ENCODE measurements at regions not wholly inside any gene's neighbourhood (a gene's known extent, or its start where the extent isn't known, plus 50 kb on each side); places are given as distances from the start of the nearest gene placed in this dataset.

- Histone ChIP-seq H3K4me3 (ENCODE audit: low read length) (no peak overlapping the region), H3K4me1 (ENCODE audit: control insufficient read depth, insufficient read depth, low read length) (no peaks in the 10 kb centered on the region), H3K27ac (ENCODE audit: low read length) (no peak overlapping the region), H3K36me3 (ENCODE audit: control insufficient read depth, insufficient read depth, low read length) (no peaks in the 10 kb centered on the region), H3K9me3 (ENCODE audit: control insufficient read depth, insufficient read depth, low read length) (no peaks in the 10 kb centered on the region), H3K27me3 (ENCODE audit: control insufficient read depth, insufficient read depth, low read length) (no peaks in the 10 kb centered on the region)
- no CpG with 5 or more reads among the region's 1 CpG for WGBS (ENCODE audit: insufficient coverage, insufficient read length)
- DNase-seq (ENCODE audit: low read depth, low spot score), result no peak
These were observed 738.6 kb upstream of the ADGRB3 start for GRCh38 chr6:67896476-67896875.

DNA sequence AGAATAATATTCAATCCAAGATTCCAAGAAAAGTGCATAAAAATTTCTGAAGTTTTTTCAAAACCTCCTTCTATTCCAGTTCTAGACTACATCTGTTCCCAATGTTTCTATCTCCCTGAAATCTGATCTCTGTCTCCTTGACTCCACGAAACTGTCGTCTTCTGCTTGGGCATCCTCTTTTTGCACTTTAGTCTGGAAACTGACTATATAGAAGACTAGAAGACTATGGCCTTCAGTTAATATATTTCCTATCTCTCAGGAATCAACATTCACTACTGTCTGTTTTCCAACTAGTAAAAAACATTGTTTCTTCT lies 745.4 kb upstream of the ADGRB3 start:
- no CpG with 5 or more reads among the region's 2 CpGs for WGBS (ENCODE audit: insufficient coverage, insufficient read length)

DNA sequence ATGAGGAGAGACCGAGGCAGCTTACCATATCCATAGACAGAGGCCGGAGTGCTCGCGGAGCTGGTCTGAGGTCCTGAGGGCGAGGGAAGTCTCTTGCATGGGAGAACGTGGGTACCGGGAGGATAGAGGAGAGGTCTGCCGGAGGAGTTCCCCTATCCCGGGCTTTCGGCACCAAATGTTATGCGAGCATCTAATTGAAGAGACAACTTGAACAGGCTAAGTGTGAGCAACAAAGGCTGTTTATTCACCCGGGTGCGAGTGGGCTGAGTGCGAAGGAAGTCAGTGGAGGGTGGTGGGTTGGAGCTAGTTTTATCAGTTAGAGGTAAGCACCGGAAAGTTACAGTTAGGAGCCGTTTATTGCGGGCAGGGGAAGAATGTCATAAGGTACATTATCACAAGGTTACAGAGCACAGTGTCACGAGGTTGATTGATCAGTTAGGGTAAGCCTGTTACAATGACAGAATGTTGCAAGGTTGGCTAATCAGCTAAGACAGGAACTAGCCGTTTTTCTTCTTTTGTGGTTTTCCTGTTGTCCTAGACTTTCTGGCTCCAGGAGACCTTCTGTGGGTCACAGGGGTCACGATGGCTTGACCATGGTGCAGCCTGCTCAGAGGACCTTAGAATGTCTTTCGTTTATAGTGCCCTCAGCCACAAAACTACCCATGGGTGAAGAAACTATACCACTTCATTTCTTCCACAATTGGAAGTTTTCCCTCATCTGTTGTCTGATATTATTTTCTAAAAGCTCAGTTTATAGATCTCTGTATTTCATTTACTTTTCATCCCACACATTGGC lies 746.0 kb upstream of the ADGRB3 start:
- DNase-seq (ENCODE audit: low read depth, low spot score), result no peak
- WGBS (ENCODE audit: insufficient coverage, insufficient read length), result no CpG with 5 or more reads among the region's 21 CpGs
- Histone ChIP-seq H3K27me3 (ENCODE audit: control insufficient read depth, insufficient read depth, low read length) (no peaks in the 10 kb centered on the region), H3K4me3 (ENCODE audit: low read length) (no peak overlapping the region), H3K4me1 (ENCODE audit: control insufficient read depth, insufficient read depth, low read length) (no peaks in the 10 kb centered on the region), H3K9me3 (ENCODE audit: control insufficient read depth, insufficient read depth, low read length) (no peaks in the 10 kb centered on the region), H3K36me3 (ENCODE audit: control insufficient read depth, insufficient read depth, low read length) (no peaks in the 10 kb centered on the region; the same call in 1 of the 2 replicates), H3K27ac (ENCODE audit: low read length) (no peak overlapping the region)

More for the DNA sequence above, 745.4 kb upstream of the ADGRB3 start:
- no peak for DNase-seq (ENCODE audit: low read depth, low spot score)
- H3K27ac ChIP-seq (ENCODE audit: low read length), result no peak overlapping the region
- H3K4me3 ChIP-seq (ENCODE audit: low read length), result no peak overlapping the region
- no peaks in the 10 kb centered on the region; the same call in 1 of the 2 replicates for H3K36me3 ChIP-seq (ENCODE audit: control insufficient read depth, insufficient read depth, low read length)
- no peaks in the 10 kb centered on the region for H3K9me3 ChIP-seq (ENCODE audit: control insufficient read depth, insufficient read depth, low read length)
- no peaks in the 10 kb centered on the region for H3K27me3 ChIP-seq (ENCODE audit: control insufficient read depth, insufficient read depth, low read length)
- H3K4me1 ChIP-seq (ENCODE audit: control insufficient read depth, insufficient read depth, low read length), result no peaks in the 10 kb centered on the region

DNA sequence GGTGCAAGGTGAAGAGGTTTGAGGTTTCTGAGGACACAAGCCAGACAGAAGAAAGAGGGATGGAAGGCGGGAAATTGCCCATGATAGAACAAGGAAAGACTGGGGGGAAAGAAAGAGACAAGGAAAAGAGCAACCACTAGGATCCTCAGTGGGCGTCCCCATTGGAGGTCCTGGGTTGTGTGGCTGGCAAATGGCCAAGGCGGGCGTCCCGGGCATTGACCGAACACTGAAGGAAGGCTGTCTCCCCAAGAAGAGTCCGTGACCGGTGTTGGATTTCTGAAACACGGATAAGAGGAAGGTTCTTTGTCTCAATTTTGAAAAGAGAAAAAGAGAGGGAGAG lies 746.6 kb upstream of the ADGRB3 start:
- no peak for DNase-seq (ENCODE audit: low read depth, low spot score)
- WGBS (ENCODE audit: insufficient coverage, insufficient read length), result no CpG with 5 or more reads among the region's 9 CpGs
- no peak overlapping the region for H3K27ac ChIP-seq (ENCODE audit: low read length)
- no peaks in the 10 kb centered on the region; the same call in 1 of the 2 replicates for H3K36me3 ChIP-seq (ENCODE audit: control insufficient read depth, insufficient read depth, low read length)
- no peaks in the 10 kb centered on the region for H3K9me3 ChIP-seq (ENCODE audit: control insufficient read depth, insufficient read depth, low read length)
- H3K4me3 ChIP-seq (ENCODE audit: low read length), result no peak overlapping the region
- H3K27me3 ChIP-seq (ENCODE audit: control insufficient read depth, insufficient read depth, low read length), result no peaks in the 10 kb centered on the region
- H3K4me1 ChIP-seq (ENCODE audit: control insufficient read depth, insufficient read depth, low read length), result no peaks in the 10 kb centered on the region

DNA sequence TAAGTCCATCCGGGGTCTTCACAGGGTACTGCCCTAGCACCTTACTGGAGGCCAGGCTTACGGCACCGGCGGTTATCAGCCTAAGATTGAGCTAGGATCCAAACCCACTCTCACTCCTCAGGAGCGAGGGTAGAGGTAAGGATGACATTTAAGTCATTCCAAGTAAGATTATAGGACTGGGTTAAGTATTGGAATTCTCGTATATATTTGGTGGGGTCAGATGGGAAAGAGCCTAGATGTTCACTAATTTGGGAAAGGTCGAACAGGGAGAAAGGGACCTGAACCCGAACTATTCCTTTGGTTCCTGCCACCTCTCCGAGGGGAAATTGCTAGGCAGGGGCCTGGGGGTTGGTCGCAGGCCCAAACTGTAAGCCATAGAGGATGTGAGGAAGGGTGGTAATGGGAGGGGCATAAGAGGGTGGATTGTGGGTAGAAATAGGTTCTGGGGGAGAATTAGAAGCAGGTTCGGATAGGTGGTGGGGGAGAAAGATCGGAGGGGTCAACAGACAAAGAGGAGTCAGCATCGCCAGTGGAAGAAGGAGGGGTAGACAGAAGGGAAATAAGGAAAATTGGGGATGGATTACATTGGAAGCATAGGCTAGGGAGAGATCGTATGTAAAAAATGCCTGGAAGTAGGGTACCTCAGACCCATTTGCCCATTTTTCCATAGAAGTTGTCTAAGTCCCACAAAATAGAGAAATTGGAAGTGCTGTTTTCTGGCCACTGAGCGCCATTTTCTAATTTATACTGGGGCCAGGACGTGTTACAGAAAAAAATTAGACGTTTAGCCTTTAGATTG lies 747.1 kb upstream of the ADGRB3 start:
- 100% methylated on average over 2 of the region's 17 CpGs for WGBS (ENCODE audit: insufficient coverage, insufficient read length)
- no peaks in the 10 kb centered on the region for H3K9me3 ChIP-seq (ENCODE audit: control insufficient read depth, insufficient read depth, low read length)
- no peaks in the 10 kb centered on the region for H3K27me3 ChIP-seq (ENCODE audit: control insufficient read depth, insufficient read depth, low read length)
- H3K27ac ChIP-seq (ENCODE audit: low read length), result no peak overlapping the region
- DNase-seq (ENCODE audit: low read depth, low spot score), result no peak
- H3K36me3 ChIP-seq (ENCODE audit: control insufficient read depth, insufficient read depth, low read length), result no peaks in the 10 kb centered on the region; the same call in 1 of the 2 replicates
- no peaks in the 10 kb centered on the region for H3K4me1 ChIP-seq (ENCODE audit: control insufficient read depth, insufficient read depth, low read length)
- H3K4me3 ChIP-seq (ENCODE audit: low read length), result no peak overlapping the region

DNA sequence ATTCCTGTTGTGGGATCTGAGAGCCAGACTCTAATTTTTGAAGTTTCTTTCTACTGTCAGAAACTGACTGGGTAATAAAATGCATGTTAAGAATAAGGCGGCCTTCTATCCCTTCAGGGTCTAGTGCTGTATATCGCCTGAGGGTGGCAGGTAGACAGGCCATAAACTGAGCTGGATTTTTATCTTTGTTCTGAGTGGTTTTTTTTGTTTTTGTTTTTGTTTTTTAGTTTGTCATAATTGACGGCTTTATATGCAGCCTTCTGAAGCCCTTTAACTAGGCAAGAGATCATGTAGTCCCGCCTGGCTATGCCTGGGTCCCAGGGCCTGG lies 747.7 kb upstream of the ADGRB3 start:
- H3K4me3 ChIP-seq (ENCODE audit: low read length), result no peak overlapping the region
- no peak for DNase-seq (ENCODE audit: low read depth, low spot score)
- no peaks in the 10 kb centered on the region for H3K9me3 ChIP-seq (ENCODE audit: control insufficient read depth, insufficient read depth, low read length)
- H3K27ac ChIP-seq (ENCODE audit: low read length), result no peak overlapping the region
- no peaks in the 10 kb centered on the region for H3K4me1 ChIP-seq (ENCODE audit: control insufficient read depth, insufficient read depth, low read length)
- H3K36me3 ChIP-seq (ENCODE audit: control insufficient read depth, insufficient read depth, low read length), result no peaks in the 10 kb centered on the region; the same call in 1 of the 2 replicates
- WGBS (ENCODE audit: insufficient coverage, insufficient read length), result no CpG with 5 or more reads among the region's 4 CpGs
- H3K27me3 ChIP-seq (ENCODE audit: control insufficient read depth, insufficient read depth, low read length), result no peaks in the 10 kb centered on the region

DNA sequence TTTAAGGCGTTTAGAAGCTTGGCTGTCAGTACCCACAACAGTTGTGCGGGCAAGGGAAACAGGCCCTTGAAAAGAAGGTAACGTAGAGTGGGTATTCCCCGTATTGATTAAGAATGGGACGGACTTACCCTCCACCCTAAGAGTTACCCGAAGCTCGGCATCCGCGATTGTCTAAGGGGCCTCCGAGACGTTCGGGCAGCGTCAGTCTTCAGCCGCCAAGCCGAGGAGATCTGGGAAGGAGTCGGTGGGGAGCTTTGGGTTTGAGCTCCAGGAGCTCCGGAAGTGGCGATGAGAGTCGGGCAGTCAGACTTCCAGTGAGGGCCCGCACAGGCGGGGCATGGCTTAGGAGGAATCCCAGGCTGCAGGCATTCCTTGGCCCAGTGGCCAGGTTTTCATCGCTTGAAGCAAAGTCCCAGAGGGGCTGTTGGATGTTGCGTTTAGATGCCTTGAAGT lies 748.2 kb upstream of the ADGRB3 start:
- no peak for DNase-seq (ENCODE audit: low read depth, low spot score)
- no CpG with 5 or more reads among the region's 23 CpGs for WGBS (ENCODE audit: insufficient coverage, insufficient read length)
- H3K4me1 ChIP-seq (ENCODE audit: control insufficient read depth, insufficient read depth, low read length), result no peaks in the 10 kb centered on the region
- no peaks in the 10 kb centered on the region; the same call in 1 of the 2 replicates for H3K36me3 ChIP-seq (ENCODE audit: control insufficient read depth, insufficient read depth, low read length)
- no peak overlapping the region for H3K27ac ChIP-seq (ENCODE audit: low read length)
- no peaks in the 10 kb centered on the region for H3K27me3 ChIP-seq (ENCODE audit: control insufficient read depth, insufficient read depth, low read length)
- H3K4me3 ChIP-seq (ENCODE audit: low read length), result no peak overlapping the region
- H3K9me3 ChIP-seq (ENCODE audit: control insufficient read depth, insufficient read depth, low read length), result no peaks in the 10 kb centered on the region

DNA sequence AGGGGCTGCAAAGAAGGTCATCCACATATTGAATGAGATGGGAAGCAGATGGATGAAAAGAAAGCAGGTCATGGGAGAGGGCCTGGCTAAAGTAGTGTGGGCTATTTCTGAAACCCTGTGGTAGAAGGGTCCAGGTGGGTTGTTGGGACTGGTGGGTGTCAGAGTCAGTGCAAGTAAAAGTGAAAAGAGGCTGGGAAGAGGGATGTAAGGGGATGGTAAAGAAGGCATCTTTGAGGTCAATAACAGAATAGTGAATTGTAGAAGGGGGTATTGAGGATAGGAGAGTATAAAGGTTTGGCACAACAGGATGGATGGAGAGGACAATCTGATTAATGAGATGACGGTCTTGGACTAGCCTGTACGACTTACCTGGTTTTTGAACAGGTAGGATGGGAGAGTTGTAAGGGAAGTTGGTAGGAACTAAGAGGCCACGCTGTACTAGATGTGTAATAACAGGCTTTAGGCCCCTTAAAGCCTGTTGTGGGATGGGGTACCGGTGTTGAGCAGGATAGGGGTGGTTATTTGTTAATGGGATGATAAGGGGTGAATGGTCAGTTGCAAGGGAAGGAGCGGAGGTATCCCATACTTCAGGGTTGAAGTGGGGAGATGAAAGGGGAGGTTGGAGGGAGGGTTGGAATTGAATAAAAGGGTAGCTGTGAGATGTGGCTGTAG lies 748.9 kb upstream of the ADGRB3 start:
- Histone ChIP-seq H3K36me3 (ENCODE audit: control insufficient read depth, insufficient read depth, low read length) (no peaks in the 10 kb centered on the region; the same call in 1 of the 2 replicates), H3K27ac (ENCODE audit: low read length) (no peak overlapping the region), H3K27me3 (ENCODE audit: control insufficient read depth, insufficient read depth, low read length) (no peaks in the 10 kb centered on the region), H3K4me1 (ENCODE audit: control insufficient read depth, insufficient read depth, low read length) (no peaks in the 10 kb centered on the region), H3K9me3 (ENCODE audit: control insufficient read depth, insufficient read depth, low read length) (no peaks in the 10 kb centered on the region), H3K4me3 (ENCODE audit: low read length) (no peak overlapping the region)
- DNase-seq (ENCODE audit: low read depth, low spot score), result no peak
- WGBS (ENCODE audit: insufficient coverage, insufficient read length), result 100% methylated on average over 2 of the region's 5 CpGs

GRCh38 chr6:67885081-67886033 lies 749.7 kb upstream of the ADGRB3 start:
- no peaks in the 10 kb centered on the region; the same call in 1 of the 2 replicates for H3K36me3 ChIP-seq (ENCODE audit: control insufficient read depth, insufficient read depth, low read length)
- no peak overlapping the region for H3K4me3 ChIP-seq (ENCODE audit: low read length)
- H3K9me3 ChIP-seq (ENCODE audit: control insufficient read depth, insufficient read depth, low read length), result no peaks in the 10 kb centered on the region
- no peaks in the 10 kb centered on the region for H3K27me3 ChIP-seq (ENCODE audit: control insufficient read depth, insufficient read depth, low read length)
- no peaks in the 10 kb centered on the region for H3K4me1 ChIP-seq (ENCODE audit: control insufficient read depth, insufficient read depth, low read length)
- 100% methylated on average over 5 of the region's 14 CpGs for whole genome bisulfite sequencing (ENCODE audit: insufficient coverage, insufficient read length)
- no peak for DNase-seq (ENCODE audit: low read depth, low spot score)
- no peak overlapping the region for H3K27ac ChIP-seq (ENCODE audit: low read length)

DNA sequence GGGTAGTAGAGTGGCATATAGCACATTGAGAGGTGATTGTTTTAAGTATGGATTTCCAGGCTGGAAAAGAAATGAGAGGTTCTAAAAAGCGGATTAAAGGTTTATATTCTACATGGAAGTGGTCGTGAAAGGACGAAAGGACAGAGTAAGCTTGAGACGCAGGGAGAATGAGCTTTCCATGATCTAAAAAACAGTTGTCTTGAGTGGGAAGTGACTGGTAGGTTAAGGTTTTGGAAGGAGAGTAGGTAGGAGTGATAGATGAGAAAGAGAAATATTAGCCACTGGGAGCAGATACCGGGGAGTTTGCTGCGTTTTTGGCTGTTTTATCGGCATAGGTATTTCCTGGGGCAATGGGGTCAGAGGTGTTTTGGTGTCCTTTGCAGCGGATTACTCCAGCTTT lies 750.6 kb upstream of the ADGRB3 start:
- no peaks in the 10 kb centered on the region for H3K4me1 ChIP-seq (ENCODE audit: control insufficient read depth, insufficient read depth, low read length)
- no peaks in the 10 kb centered on the region for H3K9me3 ChIP-seq (ENCODE audit: control insufficient read depth, insufficient read depth, low read length)
- no peaks in the 10 kb centered on the region for H3K27me3 ChIP-seq (ENCODE audit: control insufficient read depth, insufficient read depth, low read length)
- H3K36me3 ChIP-seq (ENCODE audit: control insufficient read depth, insufficient read depth, low read length), result no peaks in the 10 kb centered on the region; the same call in 1 of the 2 replicates
- 100% methylated on average over 4 of the region's 8 CpGs for WGBS (ENCODE audit: insufficient coverage, insufficient read length)
- no peak overlapping the region for H3K4me3 ChIP-seq (ENCODE audit: low read length)
- no peak for DNase-seq (ENCODE audit: low read depth, low spot score)
- H3K27ac ChIP-seq (ENCODE audit: low read length), result no peak overlapping the region

Data from iPS DF 6.9 (cell line).